Transverse colon (tissue), 4 donors: ENCODE measurements at regions not wholly inside any gene's neighbourhood (a gene's known extent, or its start where the extent isn't known, plus 50 kb on each side); places are given as distances from the start of the nearest gene placed in this dataset.

Experiments used
- DNase-seq: peaks from one replicate; pipeline ENCODE4 v3.0.0-alpha.2; 2019
- H3K27ac ChIP-seq, 4 donors: fragments of 200-600 bp; sonication (generic); 2 replicates each; pipeline ENCODE4 v1.5.1; 2016 to 2018; ENCODE audit warnings: inconsistent platforms in 4 of 4
- H3K27me3 ChIP-seq: fragments of 200-600 bp; sonication (generic); 2 replicates; pipeline ENCODE4 v1.5.1; 2017; ENCODE audit warnings: inconsistent platforms
- H3K36me3 ChIP-seq, 4 donors: fragments of 200-600 bp; sonication (generic); 2 replicates each; pipeline ENCODE4 v1.5.1; 2017 to 2019; ENCODE audit warnings: inconsistent platforms in 4 of 4
- H3K4me1 ChIP-seq, 4 donors: fragments of 200-600 bp; sonication (generic); 2 replicates each; pipeline ENCODE4 v1.5.1; 2017 to 2020; ENCODE audit warnings: inconsistent platforms in 4 of 4
- H3K4me3 ChIP-seq, 4 donors: fragments of 200-600 bp; sonication (generic); 1 replicate in 1 of 4; 2 replicates in 3 of 4; pipeline versions ENCODE4 v1.5.1 to v1.6.1; 2017 to 2019; ENCODE audit warnings: inconsistent platforms in 4 of 4
- H3K9me3 ChIP-seq, 2 donors: fragments of 200-600 bp; sonication (generic); 2 replicates each; pipeline ENCODE4 v1.5.1; 2017 to 2019; ENCODE audit warnings: inconsistent platforms in 2 of 2
- CTCF ChIP-seq, 5 experiments: fragments of 200-600 bp in 3 of 5; fragments of 450-650 bp in 2 of 5; sonication (generic) in 3 of 5; IDR thresholded peaks; 1 replicate in 2 of 5; 2 replicates in 3 of 5; pipeline ENCODE4 v1.5.1; 2016 to 2017; ENCODE audit warnings: antibody characterized with exemption in 5 of 5, inconsistent platforms in 3 of 5, mild to moderate bottlenecking in 2 of 5, moderate library complexity in 1 of 5
- EP300 ChIP-seq: sonication (generic); formaldehyde crosslinking; IDR thresholded peaks from one replicate; pipeline ENCODE4 v1.6.1; 2017; ENCODE audit warnings: antibody characterized with exemption, low read depth
- POLR2A ChIP-seq: fragments of 450-650 bp; IDR thresholded peaks from one replicate; pipeline ENCODE4 v1.6.1; 2016; ENCODE audit warnings: antibody characterized with exemption, mild to moderate bottlenecking, moderate library complexity
- POLR2AphosphoS5 ChIP-seq, 3 donors: sonication (generic); formaldehyde crosslinking; IDR thresholded peaks; one replicate each; pipeline ENCODE4 v1.6.1; 2016; ENCODE audit warnings: antibody characterized with exemption in 3 of 3
- WGBS, 2 donors: methylation state at CpG; one replicate each; pipeline ENCODE4 v1.1.5; 2018; ENCODE audit warnings: low coverage in 1 of 2; 5-methylcytosine and 5-hydroxymethylcytosine counted together
- in situ Hi-C, 4 donors: fragments of 200-750 bp; cut with MboI; loops; one replicate each; pipeline versions ENCODE4 v1.15.0 to v1.15.1; 2017; ENCODE audit warnings: low sequenced_read_pairs in 3 of 4, low pct_ligation_motif_present in 1 of 4, low pct_unique_long_range_greater_than_20kb in 1 of 4
- intact Hi-C: fragments of 100-400 bp; cut with DNase I; formaldehyde crosslinking; loops from one replicate; pipeline ENCODE4 v1.15.1; 2023; ENCODE audit warnings: low total_unique reads

- intact Hi-C loops: no loop called here
- Histone ChIP-seq H3K4me1 (no peaks in the 10 kb centered on the region), H3K27ac (peak overlapping the region in 1 of 4 donors; percentile 59), H3K36me3 (no peaks in the 10 kb centered on the region), H3K9me3 (no peaks in the 10 kb centered on the region), H3K4me3 (no peak overlapping the region), H3K27me3 (no peaks in the 10 kb centered on the region)
- no peak for TF ChIP-seq POLR2AphosphoS5 (IDR thresholded peaks at IDR 0.05)
- no peak for TF ChIP-seq EP300
- no peak for TF ChIP-seq POLR2A
- no peak for DNase-seq
- in situ Hi-C loops: no loop called here
Observed at GRCh38 chr4:75126058-75126457, 193.1 kb downstream of the PARM1 start.

- H3K9me3 ChIP-seq: peaks cover 0 to 4% of the 10 kb centered on the region in 2 donors
- TF ChIP-seq CTCF (IDR thresholded peaks at IDR 0.05) (no peak), POLR2AphosphoS5 (IDR thresholded peaks at IDR 0.05) (no peak), EP300 (no peak), POLR2A (no peak)
- no peak overlapping the region for H3K27ac ChIP-seq
- in situ Hi-C loops (loop anchor here in 1 of 4 donors (25.0 kb wide), 1 partner anchor 185 kb away; the partner anchor contains the start of gene PARM1), intact Hi-C loops (no loop called here)
- no peaks in the 10 kb centered on the region for H3K4me1 ChIP-seq
- no peak for DNase-seq
- H3K27me3 ChIP-seq: no peaks in the 10 kb centered on the region
- no peaks in the 10 kb centered on the region for H3K36me3 ChIP-seq
- H3K4me3 ChIP-seq: no peak overlapping the region
Observed at GRCh38 chr4:75122424-75123014, 189.6 kb downstream of the PARM1 start.

- 90 to 93% methylated on average over 4 of the region's 4 CpGs for WGBS, 2 donors
- Histone ChIP-seq H3K4me3 (no peak overlapping the region), H3K36me3 (no peaks in the 10 kb centered on the region), H3K27me3 (no peaks in the 10 kb centered on the region), H3K4me1 (no peaks in the 10 kb centered on the region), H3K9me3 (peaks cover 0 to 7% of the 10 kb centered on the region in 2 donors), H3K27ac (no peak overlapping the region)
- no peak for TF ChIP-seq POLR2A
- no peak for TF ChIP-seq EP300
- TF ChIP-seq CTCF (IDR thresholded peaks at IDR 0.05): no peak
- no peak for TF ChIP-seq POLR2AphosphoS5 (IDR thresholded peaks at IDR 0.05)
- no peak for DNase-seq
- intact Hi-C loops: no loop called here
- in situ Hi-C loops: loop anchor here in 1 of 4 donors (25.0 kb wide), 1 partner anchor 181 kb away; the partner anchor contains the start of gene PARM1
Observed at GRCh38 chr4:75118739-75119138, 185.8 kb downstream of the PARM1 start.

- no peaks in the 10 kb centered on the region for H3K27me3 ChIP-seq
- no peaks in the 10 kb centered on the region for H3K4me1 ChIP-seq
- no peak for DNase-seq
- H3K9me3 ChIP-seq: peaks cover 0 to 2% of the 10 kb centered on the region in 2 donors
- H3K36me3 ChIP-seq: no peaks in the 10 kb centered on the region
- intact Hi-C loops: no loop called here
- no peak overlapping the region for H3K4me3 ChIP-seq
- WGBS, 2 donors: 73% methylated on average over 3 of the region's 3 CpGs; no CpG with 5 or more reads in 1 of the 2 donors
- TF ChIP-seq POLR2A: no peak
- in situ Hi-C loops: loop anchor here in 1 of 4 donors (25.0 kb wide), 1 partner anchor 173 kb away; the partner anchor contains the start of gene PARM1
- H3K27ac ChIP-seq: no peak overlapping the region
Observed at GRCh38 chr4:75110061-75110460, 177.1 kb downstream of the PARM1 start.

- H3K27ac ChIP-seq: no peak overlapping the region
- no peak overlapping the region for H3K4me3 ChIP-seq
- H3K4me1 ChIP-seq: no peaks in the 10 kb centered on the region
- H3K27me3 ChIP-seq: no peaks in the 10 kb centered on the region
- H3K9me3 ChIP-seq: no peaks in the 10 kb centered on the region
- in situ Hi-C loops (loop anchor here in 1 of 4 donors (25.0 kb wide), 1 partner anchor 171 kb away; the partner anchor contains the start of gene PARM1), intact Hi-C loops (no loop called here)
- no peak for DNase-seq
- no peaks in the 10 kb centered on the region for H3K36me3 ChIP-seq
- TF ChIP-seq CTCF (IDR thresholded peaks at IDR 0.05) (no peak), POLR2AphosphoS5 (IDR thresholded peaks at IDR 0.05) (peak in 1 of 3 donors; percentile 14)
Observed at GRCh38 chr4:75107755-75108612, 175.1 kb downstream of the PARM1 start.
